ENCODE measurements at regions not wholly inside any gene's neighbourhood (a gene's known extent, or its start where the extent isn't known, plus 50 kb on each side); places are given as distances from the start of the nearest gene placed in this dataset.

GRCh38 chr5:116361171-116361967 lies 213.3 kb downstream of the SEMA6A start:
- DNase-seq = peak; percentile 15

DNA sequence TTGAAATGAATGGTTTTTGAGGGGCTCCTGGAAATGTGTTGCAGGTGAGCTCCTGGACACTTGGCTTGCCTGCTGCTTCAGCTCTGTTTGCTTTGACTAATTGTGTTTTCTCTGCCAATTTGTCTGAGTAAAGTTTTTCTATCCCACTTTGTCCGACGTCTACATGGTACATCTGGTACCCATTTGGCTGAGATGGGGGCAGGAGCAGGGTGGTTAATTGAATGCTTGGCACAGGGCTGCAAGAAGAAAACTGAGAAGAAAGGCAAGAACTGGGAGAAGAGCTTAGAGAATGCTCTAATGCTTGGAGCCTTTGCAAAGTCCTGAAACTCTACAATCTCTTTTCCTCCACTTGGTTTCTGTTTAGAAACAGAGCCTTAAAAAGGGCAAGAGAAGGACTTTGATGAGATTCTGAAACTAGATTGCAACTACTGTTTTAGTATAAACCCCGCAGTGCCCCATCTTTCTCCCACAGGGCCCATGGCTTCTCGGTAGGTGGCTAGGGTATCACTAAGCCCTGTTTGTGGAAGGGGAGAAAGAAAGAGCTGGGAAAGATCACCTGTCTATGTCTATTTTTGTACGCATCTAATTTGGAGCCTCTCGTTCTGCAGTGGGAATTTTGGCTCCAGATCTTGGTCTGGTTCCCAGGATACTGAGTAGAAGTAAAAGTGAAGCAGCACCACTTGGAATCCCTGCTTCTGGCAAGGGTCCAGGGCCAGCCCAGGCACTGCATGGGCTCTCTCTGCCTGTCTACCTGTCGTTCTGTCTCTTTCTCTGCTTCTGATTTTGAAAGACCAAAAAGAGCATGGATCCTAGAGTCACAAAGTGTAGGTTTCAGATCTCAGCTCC lies 214.4 kb downstream of the SEMA6A start:
- DNase-seq = no peak

DNA sequence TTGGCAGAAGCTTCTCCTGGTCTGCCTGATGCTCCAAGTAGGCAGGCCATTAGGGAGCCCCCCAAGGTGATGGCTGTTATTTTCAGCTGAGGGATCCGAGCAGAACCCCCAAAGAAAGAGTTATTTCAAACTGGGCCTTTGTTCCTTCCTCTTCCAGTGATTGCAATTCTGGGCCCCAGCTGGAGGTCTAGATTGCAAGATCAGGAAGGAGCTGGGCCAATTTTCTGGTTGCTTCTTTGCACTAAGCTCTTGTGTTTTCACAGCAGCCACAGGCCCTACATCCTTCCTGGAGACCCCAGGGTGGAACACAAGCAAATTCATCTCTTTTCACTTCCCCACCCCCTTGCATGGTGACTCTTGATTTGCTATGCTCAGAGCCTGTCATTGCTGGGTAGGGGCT lies 215.0 kb downstream of the SEMA6A start:
- DNase-seq = no peak

- DNase-seq = no peak
These were observed 215.7 kb downstream of the SEMA6A start for GRCh38 chr5:116358911-116359418.

- no peak for DNase-seq
These were observed 216.6 kb downstream of the SEMA6A start for GRCh38 chr5:116358015-116358523.

GRCh38 chr5:116355819-116356601 lies 218.6 kb downstream of the SEMA6A start:
- DNase-seq = no peak

DNA sequence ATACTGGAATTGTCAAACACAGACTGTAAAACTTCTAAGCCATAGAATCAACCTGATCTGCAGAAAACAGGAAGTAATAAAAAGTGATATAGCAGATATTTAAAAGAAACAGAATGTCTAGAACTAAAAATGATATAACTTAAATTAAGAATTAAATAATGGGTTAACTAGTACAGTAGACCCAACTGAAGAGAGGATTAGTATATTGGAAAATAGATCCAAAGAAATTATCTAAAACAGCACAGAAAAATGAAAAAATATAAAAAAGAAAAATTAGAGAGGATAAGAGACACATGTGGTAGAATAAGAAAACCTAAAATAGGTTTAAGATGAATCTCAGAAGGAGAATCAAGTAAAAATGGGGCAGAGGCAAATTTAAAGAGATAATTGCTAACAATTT lies 219.9 kb downstream of the SEMA6A start:
- DNase-seq = no peak

- no peak for DNase-seq
These were observed 227.0 kb downstream of the SEMA6A start for GRCh38 chr5:116347657-116348056.

DNA sequence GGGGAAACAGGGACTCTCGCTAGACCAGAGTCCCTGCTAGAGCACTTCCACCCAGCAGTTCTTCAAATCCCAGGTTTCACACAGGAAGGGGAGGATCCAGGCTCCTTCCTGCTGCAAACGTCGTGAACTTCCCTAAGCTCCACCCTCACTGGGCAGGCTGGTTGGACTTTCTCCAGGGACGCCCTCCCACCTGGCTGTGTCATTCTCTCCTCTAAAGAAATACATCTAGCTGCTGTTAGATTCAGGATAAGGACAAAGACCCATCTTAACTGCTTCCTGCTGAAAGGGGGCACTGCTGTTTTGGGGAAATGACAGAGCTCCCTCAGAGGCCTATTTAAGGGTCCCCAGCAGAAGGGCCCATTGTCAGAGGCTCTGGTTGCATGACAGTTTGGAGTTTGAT lies 230.7 kb downstream of the SEMA6A start:
- DNase-seq = no peak
